SK-N-SH treated with all-trans-retinoic acid at 6 μM for 48 hours (cell line): ENCODE measurements at regions not wholly inside any gene's neighbourhood (a gene's known extent, or its start where the extent isn't known, plus 50 kb on each side); places are given as distances from the start of the nearest gene placed in this dataset.

Experiments used
- ISL1 ChIP-seq: fragments of 250-450 bp; sonication (Bioruptor Pico); IDR thresholded peaks from 2 replicates; pipeline ENCODE4 v2.1.2; 2022; ENCODE audit warnings: mild to moderate bottlenecking, moderate library complexity
- OSR1 ChIP-seq: fragments of 250-450 bp; sonication (Bioruptor Pico); IDR thresholded peaks from 2 replicates; pipeline ENCODE4 v1.8.0; 2022; ENCODE audit warnings: moderate library complexity, mild to moderate bottlenecking, inconsistent platforms
- TOX ChIP-seq: fragments of 250-450 bp; sonication (Bioruptor Pico); IDR thresholded peaks from 2 replicates; pipeline ENCODE4 v1.8.0; 2021; ENCODE audit warnings: mild to moderate bottlenecking, moderate library complexity, borderline replicate concordance
- ZC3H10 ChIP-seq: fragments of 250-450 bp; sonication (Bioruptor Pico); IDR thresholded peaks from 2 replicates; pipeline ENCODE4 v1.5.1; 2021; ENCODE audit warnings: mild to moderate bottlenecking, moderate library complexity
- ZNF70 ChIP-seq: fragments of 450-650 bp; formaldehyde crosslinking; IDR thresholded peaks from 2 replicates; pipeline ENCODE4 v1.5.0; 2020; ENCODE audit warnings: mild to moderate bottlenecking, moderate library complexity

GRCh38 chr12:98198261-98198982 is 317.0 kb upstream of the TMPO start:
- TF ChIP-seq ZNF70 (CRISPR knock-in tag) (no peak), TOX (CRISPR knock-in tag) (no peak), ZC3H10 (CRISPR knock-in tag) (no peak), ISL1 (CRISPR knock-in tag) (peak; percentile 50), OSR1 (no peak)
